HG03354 (cell line): ENCODE measurements at regions not wholly inside any gene's neighbourhood (a gene's known extent, or its start where the extent isn't known, plus 50 kb on each side); places are given as distances from the start of the nearest gene placed in this dataset.
A peak's percentile ranks its signal among the peaks of the same experiment; 100 is the strongest.

ENCODE experiments used
- ATAC-seq: cut with Tn5 transposase; IDR thresholded peaks from one replicate; pipeline ENCODE4 v1.9.1; 2021; ENCODE audit warnings: mild to moderate bottlenecking; ENCODE audit not compliant: unreplicated experiment, poor library complexity, severe bottlenecking

GRCh38 chr12:102781117-102781516 lies 135.9 kb downstream of the PAH start:
- ATAC-seq = no peak

- no peak for ATAC-seq
These were observed 141.0 kb downstream of the PAH start for GRCh38 chr12:102776041-102776440.

- peak; percentile 80 for ATAC-seq
These were observed 147.6 kb downstream of the PAH start for GRCh38 chr12:102769323-102769916.

- no peak for ATAC-seq
These were observed 150.1 kb downstream of the PAH start for GRCh38 chr12:102766961-102767360.

- no peak for ATAC-seq
These were observed 151.3 kb downstream of the PAH start for GRCh38 chr12:102765736-102766135.

- ATAC-seq = no peak
These were observed 153.6 kb downstream of the PAH start for GRCh38 chr12:102763471-102763870.

GRCh38 chr12:102763061-102763460 lies 154.0 kb downstream of the PAH start:
- ATAC-seq = no peak

GRCh38 chr12:102760322-102760721 lies 156.7 kb downstream of the PAH start:
- ATAC-seq = no peak

- ATAC-seq = no peak
These were observed 157.6 kb downstream of the PAH start for GRCh38 chr12:102759466-102759865.

GRCh38 chr12:102757882-102758226 lies 159.2 kb downstream of the PAH start:
- no peak for ATAC-seq

GRCh38 chr12:102757154-102757881 lies 159.7 kb downstream of the PAH start:
- ATAC-seq = no peak

GRCh38 chr12:102756530-102756929 lies 160.5 kb downstream of the PAH start:
- ATAC-seq = no peak

GRCh38 chr12:102755266-102755665 lies 161.8 kb downstream of the PAH start:
- ATAC-seq = no peak

- no peak for ATAC-seq
These were observed 163.2 kb downstream of the PAH start for GRCh38 chr12:102753802-102754201.

- no peak for ATAC-seq
These were observed 168.3 kb downstream of the PAH start for GRCh38 chr12:102748704-102749103.

GRCh38 chr12:102746963-102747362 lies 170.1 kb downstream of the PAH start:
- ATAC-seq = no peak

GRCh38 chr12:102745971-102746600 lies 171.0 kb downstream of the PAH start:
- no peak for ATAC-seq

- no peak for ATAC-seq
These were observed 175.8 kb downstream of the PAH start for GRCh38 chr12:102741196-102741595.

GRCh38 chr12:102740141-102740955 lies 176.7 kb downstream of the PAH start:
- ATAC-seq = no peak

GRCh38 chr12:102736328-102736727 lies 180.7 kb downstream of the PAH start:
- ATAC-seq = no peak
